ENCODE measurements at regions not wholly inside any gene's neighbourhood (a gene's known extent, or its start where the extent isn't known, plus 50 kb on each side); places are given as distances from the start of the nearest gene placed in this dataset.

DNA sequence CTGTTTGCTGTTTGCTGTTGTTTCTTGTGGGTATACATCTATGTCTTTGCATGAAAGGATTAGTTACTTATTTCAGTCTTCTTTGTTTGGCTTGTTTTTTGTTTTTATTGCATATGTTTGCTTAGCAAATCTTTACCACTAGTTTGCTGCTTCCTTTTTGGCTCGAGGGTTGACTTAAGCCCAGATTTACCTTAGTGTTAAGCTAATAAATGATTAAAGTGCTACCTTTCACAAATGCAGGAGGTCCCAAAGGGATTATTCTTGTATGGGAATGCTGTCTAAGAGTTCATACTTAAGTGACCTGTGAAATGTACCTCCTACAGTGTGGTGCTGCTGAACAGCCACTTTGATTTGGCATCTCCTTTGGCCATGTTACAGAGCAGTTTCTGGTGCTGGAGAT lies 273.5 kb upstream of the NPY start:
- no peak for DNase-seq (ENCODE audit: extremely low read depth, low read depth)
- TF ChIP-seq, protein P1, sequence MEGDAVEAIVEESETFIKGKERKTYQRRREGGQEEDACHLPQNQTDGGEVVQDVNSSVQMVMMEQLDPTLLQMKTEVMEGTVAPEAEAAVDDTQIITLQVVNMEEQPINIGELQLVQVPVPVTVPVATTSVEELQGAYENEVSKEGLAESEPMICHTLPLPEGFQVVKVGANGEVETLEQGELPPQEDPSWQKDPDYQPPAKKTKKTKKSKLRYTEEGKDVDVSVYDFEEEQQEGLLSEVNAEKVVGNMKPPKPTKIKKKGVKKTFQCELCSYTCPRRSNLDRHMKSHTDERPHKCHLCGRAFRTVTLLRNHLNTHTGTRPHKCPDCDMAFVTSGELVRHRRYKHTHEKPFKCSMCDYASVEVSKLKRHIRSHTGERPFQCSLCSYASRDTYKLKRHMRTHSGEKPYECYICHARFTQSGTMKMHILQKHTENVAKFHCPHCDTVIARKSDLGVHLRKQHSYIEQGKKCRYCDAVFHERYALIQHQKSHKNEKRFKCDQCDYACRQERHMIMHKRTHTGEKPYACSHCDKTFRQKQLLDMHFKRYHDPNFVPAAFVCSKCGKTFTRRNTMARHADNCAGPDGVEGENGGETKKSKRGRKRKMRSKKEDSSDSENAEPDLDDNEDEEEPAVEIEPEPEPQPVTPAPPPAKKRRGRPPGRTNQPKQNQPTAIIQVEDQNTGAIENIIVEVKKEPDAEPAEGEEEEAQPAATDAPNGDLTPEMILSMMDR (IDR thresholded peaks at IDR 0.05; ENCODE audit: low read depth, low read length), result no peak

DNA sequence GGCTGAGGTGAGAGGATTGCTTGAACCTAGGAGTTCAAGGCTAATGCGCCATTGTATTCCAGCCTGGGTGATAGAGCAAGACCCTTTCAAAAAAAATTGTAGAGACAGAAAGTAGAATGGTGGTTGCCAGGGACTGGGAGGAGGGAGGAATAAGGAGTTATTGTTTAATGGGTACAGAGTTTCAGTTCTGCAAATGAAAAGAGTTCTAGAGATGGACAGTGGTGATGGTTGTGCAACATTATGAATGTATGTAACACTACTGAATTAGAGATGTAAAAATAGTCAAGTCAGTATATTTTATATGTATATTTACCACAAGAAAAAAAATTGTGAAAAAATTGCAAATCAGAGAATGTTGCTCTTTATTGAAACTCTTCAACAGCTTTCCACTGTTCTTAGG lies 266.5 kb upstream of the NPY start:
- no peak for DNase-seq (ENCODE audit: extremely low read depth, low read depth)
- TF ChIP-seq, protein P1 (IDR thresholded peaks at IDR 0.05; ENCODE audit: low read depth, low read length), result no peak

DNA sequence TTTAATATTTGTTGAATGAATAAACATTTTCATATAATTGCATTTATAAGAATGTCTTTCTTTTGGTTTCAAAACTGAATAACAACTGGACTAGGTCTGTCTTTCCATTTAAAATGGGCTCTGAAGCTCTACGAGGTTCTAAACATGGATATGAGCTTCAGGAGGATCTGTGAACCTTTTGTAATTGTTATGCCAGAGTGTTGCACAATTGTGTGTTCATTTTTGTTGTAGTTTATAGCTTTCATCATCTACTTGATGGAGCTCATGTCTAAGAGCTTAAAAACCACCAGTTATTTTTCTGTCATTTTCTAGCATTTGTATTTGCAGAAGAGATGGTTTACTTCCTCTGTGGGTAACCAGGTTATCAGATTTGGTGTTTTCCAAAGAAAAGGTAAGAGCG lies 265.7 kb upstream of the NPY start:
- TF ChIP-seq, protein P1 (IDR thresholded peaks at IDR 0.05; ENCODE audit: low read depth, low read length), result no peak

DNA sequence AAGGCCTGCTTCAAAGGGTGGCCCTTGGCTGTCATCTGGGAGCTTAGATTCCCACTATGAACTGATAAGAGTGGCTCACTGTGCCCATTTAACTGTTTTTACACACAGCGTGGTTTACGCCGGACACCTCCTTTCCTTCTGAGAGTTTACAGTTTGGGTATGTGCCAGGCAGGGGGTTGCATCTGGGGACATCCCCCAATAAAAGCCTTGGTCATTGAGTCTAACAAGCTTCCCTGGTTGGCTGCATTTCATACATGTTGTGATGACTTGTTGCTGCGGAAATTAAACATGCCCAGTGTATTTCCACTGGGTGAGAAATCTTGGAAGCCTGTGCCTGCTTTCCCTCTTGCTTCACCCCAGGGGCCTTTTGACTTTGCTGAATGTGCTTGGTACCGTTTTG lies 264.1 kb upstream of the NPY start:
- TF ChIP-seq, protein P1 (IDR thresholded peaks at IDR 0.05; ENCODE audit: low read depth, low read length), result no peak

More for the DNA sequence above, 265.7 kb upstream of the NPY start:
- DNase-seq (ENCODE audit: extremely low read depth, low read depth), result no peak

DNA sequence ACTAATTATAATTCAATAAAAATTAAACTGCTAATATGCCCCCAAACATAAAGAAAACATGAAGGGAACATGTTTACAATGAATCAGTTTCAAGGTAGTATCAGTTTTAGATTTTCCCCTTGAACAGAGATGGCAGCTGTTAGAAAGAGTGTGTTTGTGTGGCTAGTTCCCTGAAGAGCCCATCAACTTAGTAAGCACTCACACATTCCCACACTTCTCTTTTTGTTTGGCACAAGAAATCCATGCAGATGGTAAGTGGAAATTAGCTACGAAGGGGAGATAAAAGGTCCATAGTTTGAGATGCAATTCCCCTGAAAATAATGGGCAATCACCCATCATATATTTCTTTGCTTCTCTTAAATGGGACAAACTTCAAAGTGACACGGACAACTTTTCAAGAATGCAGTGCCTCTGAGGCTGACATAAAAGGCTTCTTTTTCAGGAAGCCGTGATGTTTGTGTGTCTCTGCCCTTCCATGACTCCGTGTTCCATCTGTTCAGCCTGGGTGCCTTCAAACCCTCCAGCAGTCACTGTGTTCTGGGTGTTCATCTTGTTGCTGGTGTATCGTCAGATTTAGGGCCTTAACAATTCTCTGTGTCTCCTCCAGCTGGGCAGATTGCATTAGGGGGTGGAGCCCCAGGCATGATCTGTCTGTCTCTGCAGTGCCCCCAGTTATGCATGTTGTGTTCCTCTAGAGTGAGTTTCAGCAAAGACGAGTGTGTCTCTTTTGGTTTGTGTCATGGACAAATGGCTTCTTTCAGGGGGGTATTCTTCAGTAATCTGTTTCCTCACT lies 259.5 kb upstream of the NPY start:
- TF ChIP-seq, protein P1 (IDR thresholded peaks at IDR 0.05; ENCODE audit: low read depth, low read length), result no peak
- DNase-seq (ENCODE audit: extremely low read depth, low read depth), result no peak

More for the DNA sequence above, 264.1 kb upstream of the NPY start:
- no peak for DNase-seq (ENCODE audit: extremely low read depth, low read depth)

DNA sequence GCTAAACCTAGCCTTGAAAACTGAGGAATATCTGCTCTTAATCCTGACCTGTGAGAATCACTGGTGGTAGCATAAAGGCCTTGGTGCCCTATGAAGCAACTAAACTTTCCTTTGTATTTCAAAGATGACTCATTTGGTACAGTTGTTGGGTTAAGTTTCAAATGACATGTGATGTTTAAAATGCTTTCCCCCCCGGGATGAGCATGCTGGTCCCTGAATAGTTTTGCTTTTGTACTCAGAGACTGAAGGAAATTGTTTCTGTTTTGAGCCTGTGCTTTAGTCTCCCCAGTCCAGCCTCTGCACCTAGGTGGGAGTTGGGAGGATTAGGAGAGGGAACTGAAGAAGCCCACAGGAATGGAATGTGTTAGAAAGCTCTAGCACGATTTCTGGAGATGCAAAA lies 258.9 kb upstream of the NPY start:
- TF ChIP-seq, protein P1 (IDR thresholded peaks at IDR 0.05; ENCODE audit: low read depth, low read length), result no peak
- DNase-seq (ENCODE audit: extremely low read depth, low read depth), result no peak

DNA sequence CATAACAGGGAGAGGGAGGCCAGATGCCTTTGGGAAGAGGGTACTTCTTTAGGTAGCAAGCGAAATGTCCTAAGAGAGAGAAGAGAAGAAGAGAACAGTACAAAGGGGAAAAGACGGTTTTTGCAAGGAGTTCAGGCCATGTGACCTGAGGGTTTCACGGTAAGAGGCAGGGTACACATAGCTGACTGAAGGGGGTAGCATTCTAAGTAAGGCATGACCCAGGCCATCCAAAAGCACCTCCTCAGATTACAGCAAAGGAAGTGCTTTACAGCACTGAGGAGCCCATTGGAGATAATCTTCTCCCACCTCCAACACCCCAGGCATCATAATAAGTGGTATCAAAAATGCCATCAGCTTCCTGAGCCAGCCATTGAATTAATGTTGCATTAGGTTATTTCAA lies 258.2 kb upstream of the NPY start:
- no peak for DNase-seq (ENCODE audit: extremely low read depth, low read depth)
- TF ChIP-seq, protein P1 (IDR thresholded peaks at IDR 0.05; ENCODE audit: low read depth, low read length), result no peak

Data from AG09319 (cell line).